Caco-2 (cell line): ENCODE measurements at regions not wholly inside any gene's neighbourhood (a gene's known extent, or its start where the extent isn't known, plus 50 kb on each side); places are given as distances from the start of the nearest gene placed in this dataset.

Experiments
- BruUV-seq: library from RNA; stranded (reverse); fragments of 400-500 nt; replicated peaks from 2 replicates; lab custom pipeline; 2021; lab: Mats Ljungman, UMichigan
- CTCF ChIA-PET: fragments of 300-600 bp; sonication (Branson Sonifier 250); formaldehyde crosslinking; loops from one replicate; lab custom pipeline; 2022; ENCODE audit warnings: antibody characterized with exemption; lab: Charles Lee
- POLR2A ChIA-PET: fragments of 300-600 bp; sonication (Branson Sonifier 250); formaldehyde crosslinking; loops from one replicate; lab custom pipeline; 2022; ENCODE audit warnings: antibody characterized with exemption; lab: Charles Lee
- DNase-seq, 2 experiments: peaks; one replicate each; pipeline versions ENCODE4 v3.0.0 to v3.0.0-alpha.2; 2020 to 2022
- H3K27me3 ChIP-seq: replicated peaks from 2 replicates; pipeline ENCODE4 v1.6.0; 2011; ENCODE audit warnings: low read length; ENCODE audit not compliant: control insufficient read depth, insufficient read depth
- H3K36me3 ChIP-seq: 2 replicates; pipeline ENCODE4 v1.5.1; 2011; ENCODE audit warnings: low read length; ENCODE audit not compliant: control insufficient read depth, insufficient read depth
- H3K4me1 ChIP-seq: fragments of 250-450 bp; sonication (Bioruptor Pico); 2 replicates; pipeline ENCODE4 v1.5.1; 2020; ENCODE audit warnings: mild to moderate bottlenecking
- H3K4me3 ChIP-seq: 2 replicates; pipeline ENCODE4 v1.5.1; 2011; ENCODE audit warnings: low read depth, mild to moderate bottlenecking, control low read depth, low read length
- H3K9me3 ChIP-seq: fragments of 250-450 bp; sonication (Bioruptor Pico); 2 replicates; pipeline ENCODE4 v1.5.1; 2020; ENCODE audit warnings: mild to moderate bottlenecking, moderate library complexity
- H3K27ac Mint-ChIP-seq: one replicate; pipeline ENCODE4 v1.8.0; 2022; ENCODE audit warnings: mixed read lengths; ENCODE audit not compliant: unreplicated experiment
- H3K27me3 Mint-ChIP-seq: one replicate; pipeline ENCODE4 v1.8.0; 2022; ENCODE audit warnings: mixed read lengths; ENCODE audit not compliant: insufficient read depth, unreplicated experiment
- H3K36me3 Mint-ChIP-seq: one replicate; pipeline ENCODE4 v1.8.0; 2022; ENCODE audit warnings: mild to moderate bottlenecking, mixed read lengths; ENCODE audit not compliant: insufficient read depth, unreplicated experiment
- H3K4me1 Mint-ChIP-seq: one replicate; pipeline ENCODE4 v1.8.0; 2022; ENCODE audit warnings: low read depth, mixed read lengths; ENCODE audit not compliant: unreplicated experiment
- H3K4me3 Mint-ChIP-seq: one replicate; pipeline ENCODE4 v1.8.0; 2022; ENCODE audit warnings: mild to moderate bottlenecking, moderate library complexity, mixed read lengths; ENCODE audit not compliant: unreplicated experiment
- H3K9me3 Mint-ChIP-seq: one replicate; pipeline ENCODE4 v1.8.0; 2022; ENCODE audit warnings: mixed read lengths; ENCODE audit not compliant: unreplicated experiment
- intact Hi-C: fragments of 100-400 bp; cut with micrococcal nuclease; formaldehyde crosslinking; loops from one replicate; pipeline ENCODE4 v1.10.0; 2022; ENCODE audit not compliant: unreplicated experiment
- TF ChIP-seq, protein P1 (sequence below), 2 experiments: fragments of 200-600 bp in 1 of 2; IDR thresholded peaks; 1 replicate in 1 of 2; 2 replicates in 1 of 2; pipeline versions ENCODE4 v1.5.1 to v1.8.0; 2011 to 2022; ENCODE audit warnings: antibody characterized with exemption in 1 of 2, control low read depth in 1 of 2, inconsistent platforms in 1 of 2, low read depth in 1 of 2, low read length in 1 of 2, mild to moderate bottlenecking in 1 of 2, moderate library complexity in 1 of 2; ENCODE audit not compliant: insufficient read depth in 1 of 2, severe bottlenecking in 1 of 2, unreplicated experiment in 1 of 2

DNA sequence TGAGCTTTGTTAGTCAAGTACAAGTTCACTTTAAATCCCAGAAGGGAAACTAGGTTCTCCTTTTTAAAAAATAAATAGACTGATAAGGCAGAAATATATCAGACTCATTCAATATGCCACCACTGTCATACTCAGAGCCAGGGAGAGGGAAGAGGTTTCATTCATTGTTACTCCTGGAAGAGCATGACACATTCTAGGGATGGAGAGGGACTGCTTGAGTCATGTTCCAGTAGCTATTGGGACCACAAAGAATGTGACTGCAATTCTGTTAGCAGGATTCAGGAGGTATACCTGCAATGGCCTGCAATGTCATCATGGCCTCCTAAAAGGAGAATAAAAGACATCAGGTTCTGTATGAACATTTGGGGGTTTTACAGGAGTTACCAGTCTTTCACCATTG, 167.6 kb downstream of the TFAP2B start:
- Histone ChIP-seq H3K9me3 (no peaks in the 10 kb centered on the region), H3K27me3 (no peaks in the 10 kb centered on the region), H3K36me3 (no peaks in the 10 kb centered on the region), H3K4me3 (no peak overlapping the region), H3K4me1 (no peaks in the 10 kb centered on the region)
- Mint-ChIP-seq H3K27ac (no peak overlapping the region), H3K4me1 (no peaks in the 10 kb centered on the region), H3K9me3 (no peaks in the 10 kb centered on the region), H3K27me3 (no peaks in the 10 kb centered on the region), H3K36me3 (no peaks in the 10 kb centered on the region), H3K4me3 (no peak overlapping the region)
- TF ChIP-seq, protein P1, sequence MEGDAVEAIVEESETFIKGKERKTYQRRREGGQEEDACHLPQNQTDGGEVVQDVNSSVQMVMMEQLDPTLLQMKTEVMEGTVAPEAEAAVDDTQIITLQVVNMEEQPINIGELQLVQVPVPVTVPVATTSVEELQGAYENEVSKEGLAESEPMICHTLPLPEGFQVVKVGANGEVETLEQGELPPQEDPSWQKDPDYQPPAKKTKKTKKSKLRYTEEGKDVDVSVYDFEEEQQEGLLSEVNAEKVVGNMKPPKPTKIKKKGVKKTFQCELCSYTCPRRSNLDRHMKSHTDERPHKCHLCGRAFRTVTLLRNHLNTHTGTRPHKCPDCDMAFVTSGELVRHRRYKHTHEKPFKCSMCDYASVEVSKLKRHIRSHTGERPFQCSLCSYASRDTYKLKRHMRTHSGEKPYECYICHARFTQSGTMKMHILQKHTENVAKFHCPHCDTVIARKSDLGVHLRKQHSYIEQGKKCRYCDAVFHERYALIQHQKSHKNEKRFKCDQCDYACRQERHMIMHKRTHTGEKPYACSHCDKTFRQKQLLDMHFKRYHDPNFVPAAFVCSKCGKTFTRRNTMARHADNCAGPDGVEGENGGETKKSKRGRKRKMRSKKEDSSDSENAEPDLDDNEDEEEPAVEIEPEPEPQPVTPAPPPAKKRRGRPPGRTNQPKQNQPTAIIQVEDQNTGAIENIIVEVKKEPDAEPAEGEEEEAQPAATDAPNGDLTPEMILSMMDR (IDR thresholded peaks at IDR 0.05; ENCODE audit: insufficient read depth in 1 of 2, low read depth in 1 of 2, low read length in 1 of 2, severe bottlenecking in 1 of 2, unreplicated experiment in 1 of 2), result no peak
- intact Hi-C loops, result no loop called here
- no peak for DNase-seq
- POLR2A ChIA-PET, result no interaction called here
- CTCF ChIA-PET, result no interaction called here
- BruUV-seq, result no TSS peak

DNA sequence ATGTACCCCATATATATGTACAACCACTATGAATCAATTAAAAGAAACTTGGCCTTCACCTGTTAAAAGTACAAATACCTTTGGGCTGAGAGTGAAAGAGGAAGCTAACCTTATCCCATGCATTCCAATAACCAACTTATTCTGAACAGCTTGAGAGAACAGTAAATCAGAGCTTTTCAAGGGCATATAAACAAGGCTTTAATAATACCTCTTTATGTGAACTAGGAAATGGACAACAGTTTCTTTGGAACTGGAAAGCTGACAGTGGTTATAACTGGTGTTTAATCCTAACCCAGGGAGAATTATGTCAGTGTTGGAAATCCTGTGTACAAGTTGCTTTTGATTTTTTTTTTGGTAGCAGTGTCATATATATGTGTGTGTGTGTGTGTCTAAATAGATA, 170.5 kb downstream of the TFAP2B start:
- H3K4me1 ChIP-seq, result no peaks in the 10 kb centered on the region
- DNase-seq, result no peak
- Mint-ChIP-seq H3K9me3 (no peaks in the 10 kb centered on the region), H3K27ac (no peak overlapping the region), H3K4me3 (no peak overlapping the region), H3K4me1 (no peaks in the 10 kb centered on the region), H3K27me3 (no peaks in the 10 kb centered on the region), H3K36me3 (no peaks in the 10 kb centered on the region)
- no peak overlapping the region for H3K4me3 ChIP-seq
- H3K27me3 ChIP-seq, result no peaks in the 10 kb centered on the region
- no peaks in the 10 kb centered on the region for H3K36me3 ChIP-seq
- POLR2A ChIA-PET, result no interaction called here
- BruUV-seq, result no TSS peak
- intact Hi-C loops, result no loop called here
- CTCF ChIA-PET, result no interaction called here
- H3K9me3 ChIP-seq, result no peaks in the 10 kb centered on the region
- TF ChIP-seq, protein P1 (IDR thresholded peaks at IDR 0.05; ENCODE audit: insufficient read depth in 1 of 2, low read depth in 1 of 2, low read length in 1 of 2, severe bottlenecking in 1 of 2, unreplicated experiment in 1 of 2), result no peak

DNA sequence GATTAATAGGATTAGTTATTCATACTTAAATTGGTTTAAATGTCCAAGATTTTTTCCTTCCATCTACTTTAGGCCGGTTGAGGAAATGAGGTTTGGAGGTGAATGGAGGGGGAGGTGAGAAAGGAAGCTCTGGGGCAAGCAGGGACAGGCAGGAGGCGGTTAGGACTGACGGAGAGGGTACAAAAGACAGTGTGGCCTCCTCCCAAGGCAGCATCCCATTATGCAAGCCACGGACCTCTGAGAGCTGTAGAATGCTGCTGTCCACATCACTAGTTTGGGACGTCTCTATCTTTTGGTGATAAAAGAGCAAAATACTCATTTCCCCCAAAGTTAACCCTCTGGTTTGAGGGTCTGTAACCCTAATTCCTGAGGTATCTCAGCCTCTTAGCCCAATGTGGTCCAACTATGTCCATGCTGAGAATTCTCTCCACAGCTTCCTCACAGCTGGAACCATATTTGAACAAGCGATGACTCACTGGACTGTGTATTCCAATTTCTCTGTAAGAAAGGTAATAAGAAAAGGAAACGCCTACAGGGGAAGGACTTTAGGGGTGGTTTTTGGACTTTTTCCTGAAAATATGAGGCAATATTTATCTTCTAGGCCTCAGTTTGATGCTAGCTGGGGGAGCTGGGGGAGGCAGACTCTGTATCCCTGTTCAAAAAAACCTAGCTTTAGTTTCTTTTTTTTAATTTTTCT, 172.2 kb downstream of the TFAP2B start:
- TF ChIP-seq, protein P1 (IDR thresholded peaks at IDR 0.05; ENCODE audit: insufficient read depth in 1 of 2, low read depth in 1 of 2, low read length in 1 of 2, severe bottlenecking in 1 of 2, unreplicated experiment in 1 of 2), result no peak
- no peaks in the 10 kb centered on the region for H3K9me3 ChIP-seq
- no peaks in the 10 kb centered on the region for H3K36me3 ChIP-seq
- H3K4me3 ChIP-seq, result no peak overlapping the region
- no peaks in the 10 kb centered on the region for H3K27me3 ChIP-seq
- CTCF ChIA-PET, result no interaction called here
- H3K9me3 Mint-ChIP-seq, result no peaks in the 10 kb centered on the region
- H3K36me3 Mint-ChIP-seq, result no peaks in the 10 kb centered on the region
- intact Hi-C loops, result no loop called here
- no TSS peak for BruUV-seq
- H3K27ac Mint-ChIP-seq, result no peak overlapping the region
- H3K27me3 Mint-ChIP-seq, result no peaks in the 10 kb centered on the region
- no peaks in the 10 kb centered on the region for H3K4me1 ChIP-seq
- POLR2A ChIA-PET, result no interaction called here
- DNase-seq, result no peak
- no peak overlapping the region for H3K4me3 Mint-ChIP-seq
- H3K4me1 Mint-ChIP-seq, result no peaks in the 10 kb centered on the region
